GM10266 (cell line): ENCODE measurements at regions not wholly inside any gene's neighbourhood (a gene's known extent, or its start where the extent isn't known, plus 50 kb on each side); places are given as distances from the start of the nearest gene placed in this dataset.

Experiments
- DNase-seq: peaks from one replicate; pipeline ENCODE4 v3.0.0; 2012; ENCODE audit errors: extremely low spot score
- TF ChIP-seq, protein P1 (sequence below): IDR thresholded peaks from 2 replicates; pipeline ENCODE4 v1.5.1; 2012; ENCODE audit warnings: mild to moderate bottlenecking, low read depth; ENCODE audit not compliant: control insufficient read depth, insufficient read depth; ENCODE audit errors: missing control alignments

GRCh38 chr6:170179616-170180324 lies 111.1 kb downstream of the DLL1 start:
- DNase-seq = no peak
- TF ChIP-seq, protein P1, sequence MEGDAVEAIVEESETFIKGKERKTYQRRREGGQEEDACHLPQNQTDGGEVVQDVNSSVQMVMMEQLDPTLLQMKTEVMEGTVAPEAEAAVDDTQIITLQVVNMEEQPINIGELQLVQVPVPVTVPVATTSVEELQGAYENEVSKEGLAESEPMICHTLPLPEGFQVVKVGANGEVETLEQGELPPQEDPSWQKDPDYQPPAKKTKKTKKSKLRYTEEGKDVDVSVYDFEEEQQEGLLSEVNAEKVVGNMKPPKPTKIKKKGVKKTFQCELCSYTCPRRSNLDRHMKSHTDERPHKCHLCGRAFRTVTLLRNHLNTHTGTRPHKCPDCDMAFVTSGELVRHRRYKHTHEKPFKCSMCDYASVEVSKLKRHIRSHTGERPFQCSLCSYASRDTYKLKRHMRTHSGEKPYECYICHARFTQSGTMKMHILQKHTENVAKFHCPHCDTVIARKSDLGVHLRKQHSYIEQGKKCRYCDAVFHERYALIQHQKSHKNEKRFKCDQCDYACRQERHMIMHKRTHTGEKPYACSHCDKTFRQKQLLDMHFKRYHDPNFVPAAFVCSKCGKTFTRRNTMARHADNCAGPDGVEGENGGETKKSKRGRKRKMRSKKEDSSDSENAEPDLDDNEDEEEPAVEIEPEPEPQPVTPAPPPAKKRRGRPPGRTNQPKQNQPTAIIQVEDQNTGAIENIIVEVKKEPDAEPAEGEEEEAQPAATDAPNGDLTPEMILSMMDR = no peak

DNA sequence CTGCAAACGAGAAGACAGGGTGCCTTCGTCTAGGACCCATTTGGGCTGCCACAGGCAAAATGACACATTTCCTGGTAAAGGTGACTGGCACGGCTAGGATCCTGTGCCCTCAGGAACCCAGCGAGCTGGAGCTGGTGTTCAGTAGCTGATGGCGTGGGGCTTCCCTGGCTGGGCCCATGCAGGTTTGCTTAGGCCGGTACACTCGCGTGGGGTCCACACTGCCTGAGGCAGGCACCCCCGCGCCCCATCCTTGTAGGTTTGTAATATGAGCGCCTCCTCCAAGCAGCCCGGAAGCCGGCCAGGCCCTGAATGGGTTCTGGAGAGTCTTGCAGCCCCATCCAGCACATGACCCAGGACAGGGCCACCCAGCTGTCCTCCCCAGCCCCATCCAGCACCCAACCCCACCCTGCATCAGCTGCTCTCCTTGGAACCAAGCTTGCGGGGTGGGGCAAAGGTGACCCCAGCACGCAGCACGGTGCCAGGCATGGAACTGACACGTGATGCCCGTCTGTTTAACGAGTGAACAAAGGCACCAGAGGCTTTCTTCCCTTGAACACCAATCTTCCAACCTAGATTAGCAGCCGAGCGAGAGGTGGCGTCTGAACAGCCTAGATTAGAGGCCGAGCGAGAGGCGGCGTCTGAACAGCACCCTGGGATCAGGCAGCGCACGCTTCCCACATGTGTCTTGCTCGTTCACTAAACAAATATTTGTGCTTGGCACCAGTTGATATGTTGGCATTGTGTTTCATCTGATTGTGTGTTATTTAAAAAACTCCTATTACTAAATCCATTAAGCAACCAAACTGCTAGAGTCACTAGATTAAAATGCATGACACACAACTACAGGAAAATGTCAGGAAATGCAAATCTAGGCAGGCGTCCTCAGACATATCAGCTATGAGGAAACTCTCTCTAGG lies 112.1 kb downstream of the DLL1 start:
- TF ChIP-seq, protein P1 = no peak
- no peak for DNase-seq

- peak; percentile 30 for DNase-seq
- TF ChIP-seq, protein P1 = no peak
These were observed 112.9 kb downstream of the DLL1 start for GRCh38 chr6:170177772-170178560.

DNA sequence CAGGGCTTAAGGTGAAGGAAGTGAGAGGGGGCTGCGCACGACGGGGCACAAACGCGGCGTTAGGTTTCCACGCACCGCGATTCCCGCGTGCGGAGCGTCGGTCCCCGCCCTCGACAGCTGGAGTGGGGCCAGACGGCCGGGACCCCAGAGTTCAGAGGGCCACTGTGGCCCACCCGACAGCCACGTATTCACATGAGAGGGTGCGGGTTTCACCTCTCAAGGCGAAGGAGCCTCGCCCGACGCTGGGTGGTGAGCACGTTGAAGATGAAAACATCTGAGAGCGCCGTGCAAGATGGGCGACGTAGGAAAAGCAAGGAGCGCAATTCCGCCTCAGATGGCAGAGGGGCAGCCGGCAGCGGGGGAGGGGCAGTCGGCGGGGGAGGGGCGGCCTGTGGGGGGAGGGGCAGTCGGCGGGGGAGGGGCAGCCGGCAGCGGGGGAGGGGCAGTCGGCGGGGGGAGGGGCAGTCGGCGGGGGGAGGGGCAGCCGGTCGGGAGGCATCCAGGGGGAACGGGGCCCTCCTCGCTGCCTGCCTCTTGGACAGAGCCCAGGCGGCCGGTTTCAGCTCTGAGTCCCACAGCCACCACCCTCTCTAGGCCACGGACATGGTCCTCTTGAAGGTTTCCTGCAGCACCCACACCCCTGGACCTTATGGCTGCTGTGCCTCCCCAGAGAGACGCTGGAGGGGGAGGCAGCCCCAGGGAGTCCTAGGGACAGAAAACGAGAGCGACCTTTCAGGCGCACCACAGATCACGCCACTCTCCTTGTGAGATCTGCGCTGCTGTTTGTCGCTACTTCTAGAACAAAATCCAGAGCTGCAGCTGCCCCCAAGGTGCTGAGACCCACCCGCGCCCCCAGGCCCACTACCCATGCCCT lies 113.7 kb downstream of the DLL1 start:
- DNase-seq = peak; percentile 43
- TF ChIP-seq, protein P1 = no peak

DNA sequence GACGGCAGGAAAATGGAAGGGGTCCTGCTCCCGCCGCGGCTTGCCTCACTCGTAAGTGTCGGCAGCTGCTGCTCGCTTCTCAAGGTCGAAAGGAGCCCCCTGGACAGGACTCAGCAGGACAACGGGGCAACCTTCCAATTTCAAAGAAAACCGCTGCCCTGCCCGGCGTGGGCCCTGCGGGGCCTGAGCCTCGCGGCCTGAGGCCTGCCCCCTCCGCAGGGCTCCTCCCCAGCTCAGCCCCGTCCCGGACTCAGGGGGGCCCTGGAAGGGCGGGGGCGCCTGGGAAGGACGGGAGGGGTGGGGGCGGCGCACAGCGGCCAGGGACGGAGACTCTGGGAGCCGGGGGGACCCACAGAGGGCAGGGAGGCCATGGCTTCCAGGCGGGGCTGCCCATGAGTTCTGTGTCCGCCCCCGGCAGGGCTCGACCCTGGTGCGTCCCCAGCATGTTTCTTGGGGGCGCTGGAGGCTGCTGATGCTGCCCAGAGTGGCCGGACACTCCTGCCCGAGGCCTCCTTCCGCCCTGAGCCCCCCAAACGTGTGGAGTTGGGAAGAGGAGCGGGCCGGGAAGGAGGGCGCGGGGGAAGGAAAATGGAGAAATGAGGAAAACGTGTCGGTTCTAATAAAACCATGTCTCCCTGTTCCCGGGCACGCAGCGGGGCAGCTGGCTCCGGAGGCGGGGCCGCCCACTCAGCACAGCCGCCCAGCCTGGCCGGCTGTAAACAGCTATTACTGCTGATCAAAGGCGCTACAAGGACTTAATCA lies 114.6 kb downstream of the DLL1 start:
- DNase-seq = no peak
- TF ChIP-seq, protein P1 = no peak

DNA sequence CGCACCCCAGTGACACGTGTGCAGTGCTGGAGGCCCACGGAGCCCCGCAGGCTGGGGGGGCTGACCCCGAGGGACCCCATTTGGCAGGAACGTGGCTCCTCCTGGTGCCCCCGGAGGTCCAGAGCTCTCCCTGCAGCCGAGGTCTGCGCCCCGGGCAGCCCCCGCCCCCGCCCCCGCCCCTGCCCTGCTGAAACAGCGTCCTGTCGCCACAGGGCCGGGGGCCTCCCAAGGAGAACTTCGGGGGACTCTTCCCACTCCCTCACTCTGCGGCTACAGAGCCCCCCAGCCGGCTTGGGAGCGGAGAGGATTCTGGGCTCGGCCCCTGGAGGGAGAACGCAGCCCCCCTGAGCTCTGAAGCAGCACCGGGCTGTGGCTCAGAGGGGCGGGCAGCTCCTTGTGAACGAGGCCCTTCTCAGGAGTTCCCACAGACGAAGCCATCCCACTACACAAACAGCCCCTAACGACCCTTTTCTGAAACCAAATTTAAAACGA lies 115.2 kb downstream of the DLL1 start:
- DNase-seq = no peak
- TF ChIP-seq, protein P1 = no peak
